IPS-18a (cell line): ENCODE measurements at regions not wholly inside any gene's neighbourhood (a gene's known extent, or its start where the extent isn't known, plus 50 kb on each side); places are given as distances from the start of the nearest gene placed in this dataset.

Source experiments
- H3K27ac ChIP-seq: one replicate; pipeline ENCODE4 v1.5.1; 2013; ENCODE audit warnings: low read length
- H3K27me3 ChIP-seq: one replicate; pipeline ENCODE4 v1.6.1; 2013; ENCODE audit warnings: mild to moderate bottlenecking, low read length; ENCODE audit not compliant: control insufficient read depth, insufficient read depth
- H3K36me3 ChIP-seq: one replicate; pipeline ENCODE4 v1.6.1; 2013; ENCODE audit warnings: low read depth, low read length; ENCODE audit not compliant: control insufficient read depth
- H3K4me1 ChIP-seq: one replicate; pipeline ENCODE4 v1.6.1; 2013; ENCODE audit warnings: low read depth, low read length; ENCODE audit not compliant: control insufficient read depth
- H3K4me3 ChIP-seq: one replicate; pipeline ENCODE4 v1.5.1; 2013; ENCODE audit warnings: low read length
- H3K9ac ChIP-seq: one replicate; pipeline ENCODE4 v1.6.1; 2013; ENCODE audit warnings: mild to moderate bottlenecking, low read length, moderate library complexity
- H3K9me3 ChIP-seq: one replicate; pipeline ENCODE4 v1.6.1; 2013; ENCODE audit warnings: low read depth, low read length; ENCODE audit not compliant: control insufficient read depth

GRCh38 chr9:1340390-1340789 lies 290.2 kb downstream of the DMRT2 start:
- Histone ChIP-seq H3K27me3 (no peaks in the 10 kb centered on the region), H3K36me3 (no peaks in the 10 kb centered on the region), H3K9ac (no peak overlapping the region), H3K4me3 (no peak overlapping the region), H3K9me3 (peaks cover 6% of the 10 kb centered on the region), H3K4me1 (no peaks in the 10 kb centered on the region), H3K27ac (no peak overlapping the region)

GRCh38 chr9:1353291-1353690 lies 303.1 kb downstream of the DMRT2 start:
- no peak overlapping the region for H3K9ac ChIP-seq

GRCh38 chr9:1354086-1354485 lies 303.9 kb downstream of the DMRT2 start:
- Histone ChIP-seq H3K4me1 (no peaks in the 10 kb centered on the region), H3K36me3 (no peaks in the 10 kb centered on the region), H3K9me3 (no peaks in the 10 kb centered on the region), H3K27ac (no peak overlapping the region), H3K27me3 (no peaks in the 10 kb centered on the region), H3K4me3 (no peak overlapping the region), H3K9ac (no peak overlapping the region)

More at GRCh38 chr9:1353291-1353690, 303.1 kb downstream of the DMRT2 start:
- H3K9me3 ChIP-seq, result no peaks in the 10 kb centered on the region
- no peak overlapping the region for H3K4me3 ChIP-seq
- H3K27me3 ChIP-seq, result no peaks in the 10 kb centered on the region
- H3K36me3 ChIP-seq, result no peaks in the 10 kb centered on the region
- no peaks in the 10 kb centered on the region for H3K4me1 ChIP-seq
- H3K27ac ChIP-seq, result no peak overlapping the region

GRCh38 chr9:1354606-1355005 lies 304.4 kb downstream of the DMRT2 start:
- Histone ChIP-seq H3K36me3 (no peaks in the 10 kb centered on the region), H3K27me3 (no peaks in the 10 kb centered on the region), H3K4me3 (no peak overlapping the region), H3K9ac (no peak overlapping the region), H3K27ac (no peak overlapping the region), H3K9me3 (no peaks in the 10 kb centered on the region), H3K4me1 (no peaks in the 10 kb centered on the region)

GRCh38 chr9:1355656-1356055 lies 305.5 kb downstream of the DMRT2 start:
- Histone ChIP-seq H3K27me3 (no peaks in the 10 kb centered on the region), H3K9me3 (no peaks in the 10 kb centered on the region), H3K36me3 (no peaks in the 10 kb centered on the region), H3K4me1 (no peaks in the 10 kb centered on the region), H3K27ac (no peak overlapping the region), H3K4me3 (no peak overlapping the region), H3K9ac (no peak overlapping the region)

- no peak overlapping the region for H3K4me3 ChIP-seq
- H3K4me1 ChIP-seq, result no peaks in the 10 kb centered on the region
- H3K9ac ChIP-seq, result no peak overlapping the region
- H3K9me3 ChIP-seq, result no peaks in the 10 kb centered on the region
- H3K36me3 ChIP-seq, result no peaks in the 10 kb centered on the region
- no peaks in the 10 kb centered on the region for H3K27me3 ChIP-seq
- H3K27ac ChIP-seq, result no peak overlapping the region
Measured at GRCh38 chr9:1362845-1363244, 312.7 kb downstream of the DMRT2 start.

GRCh38 chr9:1366276-1366675 lies 316.1 kb downstream of the DMRT2 start:
- Histone ChIP-seq H3K4me3 (no peak overlapping the region), H3K4me1 (no peaks in the 10 kb centered on the region), H3K27ac (no peak overlapping the region), H3K27me3 (no peaks in the 10 kb centered on the region), H3K9me3 (no peaks in the 10 kb centered on the region), H3K36me3 (no peaks in the 10 kb centered on the region), H3K9ac (no peak overlapping the region)

- Histone ChIP-seq H3K36me3 (no peaks in the 10 kb centered on the region), H3K9ac (no peak overlapping the region), H3K4me3 (no peak overlapping the region), H3K27ac (no peak overlapping the region), H3K4me1 (no peaks in the 10 kb centered on the region), H3K9me3 (no peaks in the 10 kb centered on the region), H3K27me3 (no peaks in the 10 kb centered on the region)
Measured at GRCh38 chr9:1369297-1369696, 319.1 kb downstream of the DMRT2 start.

- H3K9me3 ChIP-seq, result no peaks in the 10 kb centered on the region
- H3K27me3 ChIP-seq, result no peaks in the 10 kb centered on the region
- no peaks in the 10 kb centered on the region for H3K4me1 ChIP-seq
- H3K27ac ChIP-seq, result no peak overlapping the region
- no peak overlapping the region for H3K9ac ChIP-seq
- no peaks in the 10 kb centered on the region for H3K36me3 ChIP-seq
- H3K4me3 ChIP-seq, result no peak overlapping the region
Measured at GRCh38 chr9:1373445-1373844, 323.3 kb downstream of the DMRT2 start.

- H3K36me3 ChIP-seq, result no peaks in the 10 kb centered on the region
- H3K4me3 ChIP-seq, result no peak overlapping the region
Measured at GRCh38 chr9:1383899-1384455, 333.8 kb downstream of the DMRT2 start.

GRCh38 chr9:1384816-1385215 lies 334.7 kb downstream of the DMRT2 start:
- no peaks in the 10 kb centered on the region for H3K27me3 ChIP-seq
- no peak overlapping the region for H3K27ac ChIP-seq
- no peaks in the 10 kb centered on the region for H3K36me3 ChIP-seq
- H3K9me3 ChIP-seq, result no peaks in the 10 kb centered on the region
- no peaks in the 10 kb centered on the region for H3K4me1 ChIP-seq
- H3K4me3 ChIP-seq, result no peak overlapping the region
- H3K9ac ChIP-seq, result no peak overlapping the region

More at GRCh38 chr9:1383899-1384455, 333.8 kb downstream of the DMRT2 start:
- Histone ChIP-seq H3K27me3 (no peaks in the 10 kb centered on the region), H3K9ac (no peak overlapping the region), H3K9me3 (no peaks in the 10 kb centered on the region), H3K4me1 (no peaks in the 10 kb centered on the region), H3K27ac (no peak overlapping the region)

GRCh38 chr9:1386420-1386819 lies 336.3 kb downstream of the DMRT2 start:
- no peak overlapping the region for H3K9ac ChIP-seq
- no peaks in the 10 kb centered on the region for H3K27me3 ChIP-seq
- H3K4me1 ChIP-seq, result no peaks in the 10 kb centered on the region
- no peak overlapping the region for H3K4me3 ChIP-seq
- no peaks in the 10 kb centered on the region for H3K36me3 ChIP-seq
- no peaks in the 10 kb centered on the region for H3K9me3 ChIP-seq
- no peak overlapping the region for H3K27ac ChIP-seq
